Left ventricle myocardium inferior (tissue), 1 donor: ENCODE measurements at regions not wholly inside any gene's neighbourhood (a gene's known extent, or its start where the extent isn't known, plus 50 kb on each side); places are given as distances from the start of the nearest gene placed in this dataset.
A peak's percentile ranks its signal among the peaks of the same experiment; 100 is the strongest.

Experiments
- DNase-seq: peaks from one replicate; pipeline ENCODE4 v3.0.0-alpha.2; 2020
- H3K27ac ChIP-seq: fragments of 200-600 bp; replicated peaks from 2 replicates; pipeline ENCODE4 v1.8.0; 2021
- H3K27me3 ChIP-seq: fragments of 200-600 bp; 2 replicates; pipeline ENCODE4 v1.8.0; 2021; ENCODE audit warnings: low read depth
- H3K36me3 ChIP-seq: fragments of 200-600 bp; 2 replicates; pipeline ENCODE4 v1.8.0; 2021
- H3K4me1 ChIP-seq: fragments of 200-600 bp; 2 replicates; pipeline ENCODE4 v1.8.0; 2021
- H3K4me3 ChIP-seq: fragments of 200-600 bp; 2 replicates; pipeline ENCODE4 v1.8.0; 2021; ENCODE audit warnings: mild to moderate bottlenecking, moderate library complexity
- H3K9me3 ChIP-seq: fragments of 200-600 bp; replicated peaks from 2 replicates; pipeline ENCODE4 v1.8.0; 2021
- intact Hi-C: fragments of 100-400 bp; cut with micrococcal nuclease; formaldehyde crosslinking; loops from one replicate; pipeline ENCODE4 v1.11.0; 2022
- TF ChIP-seq, protein P1 (sequence below): fragments of 200-600 bp; IDR thresholded peaks from 2 replicates; pipeline ENCODE4 v1.8.0; 2021; ENCODE audit warnings: antibody characterized with exemption, mild to moderate bottlenecking, borderline replicate concordance
- donor health status: DM: no; HTN: yes; CAD: no; lungs with severe emphysema.

DNA sequence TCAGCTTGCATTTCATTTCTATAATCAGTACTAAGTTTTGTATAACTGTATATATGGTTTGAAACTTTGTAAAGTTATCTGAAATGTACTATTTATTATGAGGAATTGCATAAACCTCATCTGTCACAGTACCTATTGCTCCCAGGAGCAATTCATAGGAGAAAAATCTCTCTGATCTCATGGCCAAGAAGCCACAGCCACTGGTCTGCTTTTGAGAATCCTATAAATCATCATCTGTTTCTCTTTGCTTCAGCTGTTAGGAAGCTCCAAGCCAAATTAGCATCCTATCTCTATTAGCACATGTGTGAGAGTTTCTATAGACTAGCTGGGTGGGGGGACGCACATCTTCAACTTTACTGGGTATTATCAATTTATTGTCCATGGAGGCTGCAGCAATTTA is 210.3 kb downstream of the CYP26B1 start:
- TF ChIP-seq, protein P1, sequence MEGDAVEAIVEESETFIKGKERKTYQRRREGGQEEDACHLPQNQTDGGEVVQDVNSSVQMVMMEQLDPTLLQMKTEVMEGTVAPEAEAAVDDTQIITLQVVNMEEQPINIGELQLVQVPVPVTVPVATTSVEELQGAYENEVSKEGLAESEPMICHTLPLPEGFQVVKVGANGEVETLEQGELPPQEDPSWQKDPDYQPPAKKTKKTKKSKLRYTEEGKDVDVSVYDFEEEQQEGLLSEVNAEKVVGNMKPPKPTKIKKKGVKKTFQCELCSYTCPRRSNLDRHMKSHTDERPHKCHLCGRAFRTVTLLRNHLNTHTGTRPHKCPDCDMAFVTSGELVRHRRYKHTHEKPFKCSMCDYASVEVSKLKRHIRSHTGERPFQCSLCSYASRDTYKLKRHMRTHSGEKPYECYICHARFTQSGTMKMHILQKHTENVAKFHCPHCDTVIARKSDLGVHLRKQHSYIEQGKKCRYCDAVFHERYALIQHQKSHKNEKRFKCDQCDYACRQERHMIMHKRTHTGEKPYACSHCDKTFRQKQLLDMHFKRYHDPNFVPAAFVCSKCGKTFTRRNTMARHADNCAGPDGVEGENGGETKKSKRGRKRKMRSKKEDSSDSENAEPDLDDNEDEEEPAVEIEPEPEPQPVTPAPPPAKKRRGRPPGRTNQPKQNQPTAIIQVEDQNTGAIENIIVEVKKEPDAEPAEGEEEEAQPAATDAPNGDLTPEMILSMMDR: no peak
- no peak for DNase-seq
- H3K4me3 ChIP-seq: no peak overlapping the region
- peaks cover 26% of the 10 kb centered on the region for H3K4me1 ChIP-seq
- intact Hi-C loops: no loop called here
- no peaks in the 10 kb centered on the region for H3K9me3 ChIP-seq
- peaks cover 28% of the 10 kb centered on the region for H3K27me3 ChIP-seq
- H3K27ac ChIP-seq: no peak overlapping the region
- H3K36me3 ChIP-seq: no peaks in the 10 kb centered on the region

DNA sequence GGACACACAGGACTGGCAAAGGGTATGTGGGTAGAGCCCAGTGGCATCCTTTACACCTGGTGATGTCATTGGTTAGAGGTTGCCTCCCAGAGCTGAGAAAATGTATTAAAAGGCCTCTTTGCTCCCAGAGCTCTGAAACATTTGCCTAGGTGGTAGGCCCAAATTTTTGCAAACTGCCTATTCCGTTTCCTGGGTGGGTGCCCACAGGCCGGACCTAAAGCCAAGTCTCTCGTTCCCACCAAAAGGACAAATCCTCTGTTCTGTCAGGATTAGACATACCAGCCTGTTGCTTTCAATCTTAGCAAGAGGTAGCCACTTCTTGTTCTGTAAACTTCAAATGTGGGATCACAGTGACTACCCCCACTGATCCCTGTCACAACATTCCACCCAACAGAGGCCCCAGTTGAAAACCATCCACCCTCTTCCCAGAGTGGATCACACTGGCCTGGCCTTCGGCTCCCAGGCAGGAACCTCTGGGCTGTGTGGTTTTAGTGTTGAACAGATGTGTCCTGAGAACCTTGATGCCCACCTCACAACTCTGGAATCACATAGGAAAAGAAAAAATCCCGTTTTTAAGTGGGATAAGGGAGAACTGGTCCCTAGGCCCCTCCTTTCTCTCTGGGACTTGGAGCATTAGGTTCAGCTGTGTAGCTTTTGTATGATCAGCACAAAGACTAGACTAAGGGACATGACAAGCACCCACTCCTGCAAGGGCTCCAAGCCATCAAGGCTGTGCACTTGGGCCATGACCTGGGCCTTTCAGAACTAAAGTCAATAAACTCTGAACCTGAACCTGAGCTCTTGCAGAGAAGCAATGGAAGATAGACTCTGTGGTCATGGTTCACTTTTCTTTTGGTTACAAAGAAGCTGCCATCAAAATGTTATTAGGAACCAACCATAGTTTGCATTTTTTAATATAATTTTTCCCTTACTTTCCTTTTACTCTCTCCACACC is 211.3 kb downstream of the CYP26B1 start:
- no peak for DNase-seq
- Histone ChIP-seq H3K9me3 (no peaks in the 10 kb centered on the region), H3K27ac (peak overlapping the region; percentile 69), H3K4me3 (no peak overlapping the region), H3K4me1 (peaks cover 18% of the 10 kb centered on the region), H3K27me3 (peaks cover 28% of the 10 kb centered on the region), H3K36me3 (no peaks in the 10 kb centered on the region)
- TF ChIP-seq, protein P1: no peak
- intact Hi-C loops: no loop called here

DNA sequence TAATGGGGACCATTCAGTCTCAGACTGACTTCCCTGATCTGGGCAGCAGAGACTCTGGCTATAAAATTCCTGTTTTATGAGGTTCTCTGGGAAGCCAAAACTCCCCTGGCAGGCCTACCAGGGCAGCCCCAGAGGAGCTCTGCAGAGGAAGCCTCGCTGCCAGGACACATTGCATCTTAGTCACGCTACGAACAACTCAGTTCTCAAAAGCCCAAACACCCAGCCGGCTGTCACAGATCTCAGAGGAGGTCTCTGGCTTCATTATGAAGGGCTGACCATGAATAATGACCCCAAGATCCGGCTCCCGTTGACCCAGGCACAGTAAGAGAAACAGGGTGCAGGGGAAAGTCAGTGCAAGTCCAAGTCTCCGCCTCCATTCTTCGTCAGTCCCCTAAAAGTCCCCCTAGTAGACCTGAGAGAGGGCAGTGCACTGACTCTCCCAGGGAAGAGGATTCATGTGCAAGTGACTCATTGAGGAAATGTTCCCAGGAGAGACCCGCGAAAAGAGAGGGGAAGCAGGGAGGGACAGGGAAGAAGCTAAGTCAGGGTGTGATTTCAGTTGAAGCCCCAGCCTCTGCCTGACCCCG is 212.3 kb downstream of the CYP26B1 start:
- TF ChIP-seq, protein P1: no peak
- H3K36me3 ChIP-seq: no peaks in the 10 kb centered on the region
- H3K9me3 ChIP-seq: no peaks in the 10 kb centered on the region
- intact Hi-C loops: no loop called here
- peaks cover 8% of the 10 kb centered on the region for H3K4me1 ChIP-seq
- peak overlapping the region; percentile 69 for H3K27ac ChIP-seq
- H3K4me3 ChIP-seq: no peak overlapping the region
- DNase-seq: peak; percentile 71
- peaks cover 28% of the 10 kb centered on the region for H3K27me3 ChIP-seq

DNA sequence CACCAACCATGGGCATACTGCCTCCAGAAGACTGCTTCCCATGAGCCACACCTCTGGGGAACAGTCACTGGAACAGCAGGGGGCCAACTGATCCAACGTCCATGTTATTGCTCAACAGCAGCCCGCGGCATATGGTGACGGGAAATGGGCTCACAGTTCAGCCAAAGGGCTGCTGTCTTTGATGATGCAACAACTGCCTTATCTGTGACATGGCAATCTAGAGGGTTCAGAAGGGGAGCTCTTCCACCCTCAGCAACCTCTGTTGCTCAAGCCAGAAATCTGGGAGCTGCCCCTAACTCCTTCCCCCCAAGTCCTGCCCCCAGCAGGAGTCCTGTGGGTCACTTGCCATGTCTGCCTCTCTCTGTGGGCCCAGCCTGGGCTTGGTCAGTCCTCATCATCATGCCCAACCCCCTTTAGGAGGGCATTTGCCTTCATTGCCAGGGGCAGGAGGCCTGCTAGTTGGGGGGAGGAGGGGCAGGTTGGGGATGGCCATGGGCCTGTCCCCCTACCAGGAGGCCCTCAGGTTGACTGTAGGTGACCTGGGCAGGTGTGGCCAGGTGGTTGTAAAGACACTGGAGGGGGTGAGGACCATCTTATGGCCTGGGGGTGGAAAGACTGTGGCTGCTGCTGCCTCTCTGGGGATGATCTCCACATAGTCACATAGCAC is 212.9 kb downstream of the CYP26B1 start:
- Histone ChIP-seq H3K36me3 (no peaks in the 10 kb centered on the region), H3K4me3 (no peak overlapping the region), H3K4me1 (peaks cover 3% of the 10 kb centered on the region), H3K27me3 (peaks cover 23% of the 10 kb centered on the region), H3K27ac (peak overlapping the region; percentile 69), H3K9me3 (no peaks in the 10 kb centered on the region)
- DNase-seq: peak; percentile 62
- intact Hi-C loops: no loop called here
- TF ChIP-seq, protein P1: no peak

DNA sequence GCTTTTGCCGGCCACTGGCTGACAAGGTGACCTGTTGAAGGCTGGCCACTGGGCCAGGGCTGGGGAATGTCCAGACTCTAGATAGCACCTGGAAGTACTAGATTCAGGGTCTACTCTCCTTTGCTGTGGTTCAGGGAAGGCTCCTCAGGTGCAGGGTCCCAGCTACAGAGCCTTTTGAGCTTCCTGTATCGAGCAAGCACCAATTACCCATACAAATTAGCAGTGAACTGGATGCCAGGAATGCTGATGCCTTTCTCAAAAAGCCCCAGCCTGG is 213.4 kb downstream of the CYP26B1 start:
- TF ChIP-seq, protein P1: no peak
- intact Hi-C loops: no loop called here
- no peak overlapping the region for H3K4me3 ChIP-seq
- peaks cover 3% of the 10 kb centered on the region for H3K4me1 ChIP-seq
- no peaks in the 10 kb centered on the region for H3K36me3 ChIP-seq
- H3K27ac ChIP-seq: peak overlapping the region; percentile 47
- no peak for DNase-seq
- H3K27me3 ChIP-seq: peaks cover 20% of the 10 kb centered on the region
- no peaks in the 10 kb centered on the region for H3K9me3 ChIP-seq
